Left kidney (tissue), 1 donor: ENCODE measurements at regions not wholly inside any gene's neighbourhood (a gene's known extent, or its start where the extent isn't known, plus 50 kb on each side); places are given as distances from the start of the nearest gene placed in this dataset.
"Not testable (repeated sequence)": the region's sequence is repeated elsewhere in the genome, so short reads cannot be mapped to it uniquely, and the experiment has no call there.

Experiments used
- DNase-seq: peaks from one replicate; pipeline ENCODE4 v3.0.0-alpha.2; 2013

GRCh38 chr4:94155404-94155803, 52.3 kb upstream of the SMARCAD1 start:
- not testable (repeated sequence) for DNase-seq

GRCh38 chr4:94156826-94157225, 50.8 kb upstream of the SMARCAD1 start:
- no peak for DNase-seq
